CMK (cell line): ENCODE measurements at regions not wholly inside any gene's neighbourhood (a gene's known extent, or its start where the extent isn't known, plus 50 kb on each side); places are given as distances from the start of the nearest gene placed in this dataset.

ENCODE experiments used
- DNase-seq: peaks from one replicate; pipeline ENCODE4 v3.0.0-alpha.2; 2010; ENCODE audit warnings: low read depth

DNA sequence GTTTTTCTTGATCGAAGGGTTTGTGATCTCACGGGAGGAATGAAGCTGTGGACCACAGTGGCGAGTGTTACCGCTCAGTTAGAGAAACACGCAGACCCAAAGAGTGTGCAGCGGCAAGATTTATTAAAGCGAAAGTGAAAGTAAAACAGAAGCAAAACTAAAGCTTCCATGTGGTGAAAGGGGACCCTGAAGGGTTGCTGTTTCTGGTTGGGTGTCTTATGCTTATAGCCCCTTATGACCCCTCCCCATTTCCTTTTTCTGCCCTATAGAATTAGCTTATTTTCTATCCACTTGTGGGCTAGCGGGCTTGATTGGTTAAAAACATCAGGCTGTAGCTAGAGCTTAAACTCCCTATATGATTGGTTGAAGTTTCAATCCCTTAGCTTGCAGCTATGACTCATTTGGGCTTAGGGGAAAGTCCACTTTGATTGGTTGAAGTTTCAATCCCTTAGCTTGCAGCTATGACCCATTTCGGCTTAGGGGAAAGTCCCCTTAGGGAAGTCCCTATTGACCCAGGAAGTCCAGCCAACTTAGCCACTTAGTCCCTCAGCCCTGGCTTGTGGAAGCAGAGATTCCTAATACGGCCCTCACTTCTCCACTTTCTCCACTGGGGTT is 171.2 kb upstream of the NWD2 start:
- no peak for DNase-seq

- no peak for DNase-seq
Measured at GRCh38 chr4:37082912-37083311, 161.6 kb upstream of the NWD2 start.

- no peak for DNase-seq
Measured at GRCh38 chr4:37095925-37096324, 148.6 kb upstream of the NWD2 start.

- DNase-seq: no peak
Measured at GRCh38 chr4:37101182-37101581, 143.4 kb upstream of the NWD2 start.

- DNase-seq: no peak
Measured at GRCh38 chr4:37101686-37102085, 142.9 kb upstream of the NWD2 start.

- DNase-seq: no peak
Measured at GRCh38 chr4:37109756-37110155, 134.8 kb upstream of the NWD2 start.

DNA sequence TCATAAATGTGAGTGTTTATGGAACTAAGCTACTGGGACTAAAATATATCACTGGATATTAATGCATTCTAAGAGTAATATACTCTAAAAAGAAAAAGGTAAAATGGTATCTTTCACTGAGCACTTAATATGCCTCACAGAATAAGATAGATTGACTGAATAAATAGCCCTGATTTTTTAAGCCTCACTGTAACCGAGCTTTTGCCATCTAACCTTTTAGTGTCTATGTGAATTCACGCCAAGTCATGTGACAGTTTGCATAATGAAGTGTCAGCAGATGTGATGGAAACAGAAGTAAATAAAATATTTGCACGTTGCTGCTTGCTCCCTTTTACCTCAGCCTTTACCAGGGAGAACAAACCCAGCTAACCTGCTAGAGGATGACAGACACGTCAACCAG is 119.7 kb upstream of the NWD2 start:
- no peak for DNase-seq

DNA sequence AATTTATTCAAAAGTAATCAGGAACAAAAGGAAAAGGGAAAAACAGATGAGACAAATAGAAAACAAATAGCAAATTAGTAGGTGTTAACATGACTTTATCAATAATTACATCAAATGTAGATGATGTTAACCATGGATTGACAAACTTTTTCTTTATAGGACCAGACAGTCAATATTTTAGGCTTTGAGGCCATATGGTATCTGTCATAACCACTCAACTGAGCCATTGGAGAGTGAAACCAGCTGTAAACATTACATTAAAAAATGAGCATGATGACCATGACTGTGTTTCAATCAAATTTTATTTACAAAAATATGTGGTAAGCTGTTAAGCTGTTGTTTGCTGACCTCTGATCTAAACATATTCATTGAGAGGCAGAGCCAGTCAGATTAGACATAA is 118.5 kb upstream of the NWD2 start:
- no peak for DNase-seq

DNA sequence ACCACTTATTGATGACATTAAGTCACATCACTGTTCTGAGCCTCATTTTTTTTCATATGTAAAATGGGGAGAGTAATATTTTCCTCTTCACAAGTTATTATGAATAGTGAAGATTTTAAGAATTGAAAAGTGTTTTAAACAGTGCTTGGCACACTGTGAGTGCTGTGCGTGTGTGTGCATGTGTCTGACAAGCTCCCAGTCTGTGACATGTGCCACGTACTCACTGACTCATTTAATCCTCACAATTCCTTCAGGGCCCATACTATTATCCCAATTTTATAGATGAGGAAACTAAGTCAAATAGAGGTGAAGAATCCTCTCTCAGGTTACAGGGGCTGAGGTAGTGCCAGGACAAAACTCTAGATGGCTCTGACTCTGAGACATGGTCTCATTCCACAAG is 114.1 kb upstream of the NWD2 start:
- DNase-seq: no peak

- DNase-seq: no peak
Measured at GRCh38 chr4:37132351-37132974, 112.1 kb upstream of the NWD2 start.

DNA sequence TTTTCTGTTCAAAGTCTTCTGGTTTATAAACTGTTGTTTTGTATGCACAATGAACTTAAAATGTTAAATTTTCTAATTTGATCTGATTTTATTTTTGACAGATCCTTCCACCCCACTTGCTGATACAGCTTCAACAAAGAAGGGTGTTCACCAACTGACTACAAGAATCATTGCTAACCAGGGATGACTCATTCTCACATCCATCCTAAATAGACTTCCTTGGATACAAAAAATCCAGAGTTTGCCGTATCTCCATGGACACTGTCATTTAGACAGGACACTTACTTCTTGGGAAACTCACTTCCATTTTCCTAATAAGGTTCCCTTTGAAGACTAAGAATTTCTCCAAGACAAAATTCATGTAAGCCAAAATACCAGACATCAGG is 111.6 kb upstream of the NWD2 start:
- no peak for DNase-seq

- DNase-seq: no peak
Measured at GRCh38 chr4:37138019-37138653, 106.4 kb upstream of the NWD2 start.

DNA sequence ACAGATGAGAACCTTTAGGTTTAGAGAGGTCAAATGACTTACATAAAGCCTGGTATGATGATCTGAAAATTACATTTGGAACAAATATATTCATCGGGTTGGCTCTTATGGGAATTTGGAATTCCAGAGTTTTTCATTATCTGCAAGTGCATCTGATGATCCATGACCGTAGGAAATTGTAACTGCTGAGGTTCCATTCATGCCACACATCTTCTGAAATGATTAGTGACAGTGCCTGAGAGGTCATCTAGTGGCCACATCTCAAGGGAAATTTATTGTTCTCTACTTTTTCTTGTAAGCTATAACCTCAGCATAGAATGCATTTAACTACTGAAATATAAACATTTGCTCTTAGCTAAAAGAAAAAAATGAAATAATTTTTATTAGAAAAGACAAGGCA is 105.8 kb upstream of the NWD2 start:
- no peak for DNase-seq

GRCh38 chr4:37139987-37140386 is 104.6 kb upstream of the NWD2 start:
- no peak for DNase-seq

DNA sequence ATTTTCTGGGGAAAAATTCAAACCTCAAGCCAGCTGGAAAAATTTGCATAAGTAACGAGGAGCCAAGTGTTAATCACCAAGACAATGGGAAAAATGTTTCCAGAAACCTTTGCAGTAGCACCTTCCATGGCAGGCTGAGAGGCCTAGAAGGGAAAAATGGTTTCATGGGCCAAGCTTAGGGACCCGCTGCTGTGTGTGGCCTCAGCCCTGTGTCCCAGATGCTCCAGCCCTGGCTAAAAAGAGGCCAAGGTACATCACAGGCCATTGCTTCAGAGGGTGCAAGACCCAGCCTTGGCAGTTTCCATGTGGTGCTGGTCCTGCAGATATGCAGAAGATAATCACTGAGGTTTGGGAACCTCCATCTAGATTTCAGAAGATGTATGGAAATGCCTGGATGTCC is 98.3 kb upstream of the NWD2 start:
- DNase-seq: no peak

- no peak for DNase-seq
Measured at GRCh38 chr4:37157476-37158167, 86.9 kb upstream of the NWD2 start.

- DNase-seq: no peak
Measured at GRCh38 chr4:37160653-37161052, 83.9 kb upstream of the NWD2 start.

DNA sequence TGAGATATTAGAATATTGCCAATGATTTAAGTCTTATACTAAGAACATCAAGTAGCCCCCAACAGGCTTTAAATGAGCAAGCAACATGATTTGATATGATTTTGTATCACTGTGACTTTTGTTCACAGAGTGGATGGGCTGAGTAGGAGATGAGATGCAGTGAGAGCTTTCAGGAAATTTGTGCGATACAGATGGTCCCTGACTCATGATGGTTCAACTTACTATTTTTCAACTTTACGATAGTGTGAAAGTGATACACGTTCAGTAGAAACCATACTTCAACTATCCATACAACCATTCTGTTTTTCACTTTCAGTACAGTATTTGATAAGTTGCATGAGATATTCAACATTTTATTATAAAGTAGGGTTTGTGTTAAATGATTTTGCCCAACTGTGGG is 78.7 kb upstream of the NWD2 start:
- DNase-seq: no peak

DNA sequence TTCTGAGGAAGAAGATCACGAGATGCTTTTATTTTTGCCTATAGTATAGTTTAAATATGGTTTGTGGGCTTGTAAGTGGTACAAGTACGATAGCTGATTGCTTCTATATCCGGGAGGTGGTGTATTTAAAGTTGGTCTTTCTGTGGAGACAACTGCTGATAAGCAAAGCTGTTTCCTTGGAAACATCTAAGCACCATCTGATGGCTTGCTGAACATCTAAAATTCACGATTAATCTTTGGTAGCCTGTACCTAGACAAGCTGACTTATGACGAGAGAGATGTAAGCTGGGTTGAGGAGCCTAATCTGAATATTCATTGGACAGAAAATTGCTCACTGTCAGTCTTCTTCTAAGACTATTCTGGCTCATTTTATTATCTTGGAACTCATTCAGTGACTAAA is 74.6 kb upstream of the NWD2 start:
- no peak for DNase-seq

DNA sequence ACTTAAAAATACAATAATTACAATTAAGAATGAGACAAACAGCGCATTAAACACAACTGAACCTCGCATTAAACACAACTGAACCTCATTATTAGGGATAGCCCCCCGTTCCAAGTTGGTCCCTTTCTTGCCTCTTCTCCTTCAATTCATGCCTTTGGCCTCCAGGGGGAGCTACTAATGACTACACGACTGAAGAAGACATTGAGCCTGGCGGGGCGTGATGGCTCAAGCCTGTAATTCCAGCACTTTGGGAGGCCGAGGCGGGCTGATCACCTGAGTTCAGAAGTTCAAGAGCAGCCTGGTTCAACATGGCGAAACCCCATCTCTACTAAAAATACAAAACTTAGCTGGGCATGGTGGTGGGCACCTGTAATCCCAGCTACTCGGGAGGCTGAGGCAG is 56.4 kb upstream of the NWD2 start:
- DNase-seq: no peak
